ENCODE measurements at regions not wholly inside any gene's neighbourhood (a gene's known extent, or its start where the extent isn't known, plus 50 kb on each side); places are given as distances from the start of the nearest gene placed in this dataset.

DNA sequence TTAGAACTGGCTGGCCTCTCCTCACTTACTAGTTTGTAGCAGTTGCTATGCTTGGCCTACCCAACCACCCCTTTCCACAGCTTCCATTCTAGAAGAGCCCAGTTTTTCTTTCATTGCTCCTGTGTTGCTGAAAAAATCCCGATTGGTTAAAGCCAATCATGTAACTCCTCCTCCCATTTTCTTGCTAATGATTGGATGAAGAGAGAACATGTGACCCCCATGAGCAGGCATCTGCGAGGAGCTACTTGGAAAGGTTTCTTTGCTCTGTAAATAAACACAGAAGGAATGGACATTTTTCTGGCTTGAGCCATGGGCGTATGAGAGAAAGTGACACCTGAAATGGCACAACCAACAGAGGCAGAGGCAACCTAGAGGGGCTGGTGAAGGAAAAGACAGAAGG, 773.8 kb upstream of the TBX3 start:
- TF ChIP-seq, protein P1, sequence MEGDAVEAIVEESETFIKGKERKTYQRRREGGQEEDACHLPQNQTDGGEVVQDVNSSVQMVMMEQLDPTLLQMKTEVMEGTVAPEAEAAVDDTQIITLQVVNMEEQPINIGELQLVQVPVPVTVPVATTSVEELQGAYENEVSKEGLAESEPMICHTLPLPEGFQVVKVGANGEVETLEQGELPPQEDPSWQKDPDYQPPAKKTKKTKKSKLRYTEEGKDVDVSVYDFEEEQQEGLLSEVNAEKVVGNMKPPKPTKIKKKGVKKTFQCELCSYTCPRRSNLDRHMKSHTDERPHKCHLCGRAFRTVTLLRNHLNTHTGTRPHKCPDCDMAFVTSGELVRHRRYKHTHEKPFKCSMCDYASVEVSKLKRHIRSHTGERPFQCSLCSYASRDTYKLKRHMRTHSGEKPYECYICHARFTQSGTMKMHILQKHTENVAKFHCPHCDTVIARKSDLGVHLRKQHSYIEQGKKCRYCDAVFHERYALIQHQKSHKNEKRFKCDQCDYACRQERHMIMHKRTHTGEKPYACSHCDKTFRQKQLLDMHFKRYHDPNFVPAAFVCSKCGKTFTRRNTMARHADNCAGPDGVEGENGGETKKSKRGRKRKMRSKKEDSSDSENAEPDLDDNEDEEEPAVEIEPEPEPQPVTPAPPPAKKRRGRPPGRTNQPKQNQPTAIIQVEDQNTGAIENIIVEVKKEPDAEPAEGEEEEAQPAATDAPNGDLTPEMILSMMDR (IDR thresholded peaks at IDR 0.05) = no peak

DNA sequence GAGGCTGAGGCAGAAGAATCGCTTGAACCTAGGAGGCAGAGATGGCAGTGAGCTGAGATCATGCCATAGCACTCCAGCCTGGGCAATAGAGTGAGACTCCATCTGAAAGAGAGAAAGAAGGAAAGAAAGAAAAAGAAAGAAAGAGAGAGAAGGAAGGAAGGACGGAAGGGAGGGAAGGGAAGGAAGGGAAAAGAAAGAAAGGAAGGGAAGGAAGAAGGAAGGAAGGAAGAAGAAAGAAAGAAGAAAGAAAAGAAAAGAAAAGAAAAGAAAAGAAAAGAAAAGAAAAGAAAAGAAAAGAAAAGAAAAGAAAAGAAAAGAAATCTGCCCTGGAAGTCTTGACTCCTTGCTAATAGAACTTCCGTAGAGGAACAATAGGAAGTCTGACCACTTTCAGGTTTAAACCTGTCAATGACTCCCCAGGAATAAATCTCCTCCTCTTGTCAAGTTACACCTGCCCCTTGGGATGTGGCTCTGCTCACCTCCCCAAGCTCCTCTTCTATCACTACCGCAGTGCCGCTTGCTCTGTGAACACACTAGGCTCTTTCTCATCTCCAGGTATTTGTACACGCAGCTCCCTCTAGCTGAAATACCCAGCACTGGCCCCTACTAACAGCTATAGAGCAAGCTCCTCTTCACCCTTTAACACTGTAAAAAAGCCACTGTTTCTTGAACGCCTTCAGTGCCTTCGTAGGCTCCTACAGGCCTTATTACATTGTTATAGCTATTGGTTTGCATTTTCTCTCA, 773.1 kb upstream of the TBX3 start:
- H3K4me3 ChIP-seq = no peak overlapping the region
- no peak for ATAC-seq
- TF ChIP-seq, protein P1 (IDR thresholded peaks at IDR 0.05) = no peak
- WGBS, 3 donors = 81 to 84% (median 82%) methylated on average over 7 to 8 of the region's 8 CpGs
- no peak overlapping the region for H3K27ac ChIP-seq
- peaks cover 6% of the 10 kb centered on the region for H3K9me3 ChIP-seq
- intact Hi-C loops (cut with DNase I) = no loop called here
- H3K27me3 ChIP-seq (ENCODE audit: insufficient read depth in 3 of 3, low read length in 2 of 3) = peaks cover 0 to 8% (median 0%) of the 10 kb centered on the region in 3 donors
- DNase-seq = no peak
- H3K4me1 ChIP-seq = no peaks in the 10 kb centered on the region
- no peaks in the 10 kb centered on the region for H3K36me3 ChIP-seq (ENCODE audit: insufficient read depth in 1 of 2, low read depth in 1 of 2)

More for the DNA sequence above, 773.8 kb upstream of the TBX3 start:
- H3K9me3 ChIP-seq = peaks cover 8% of the 10 kb centered on the region
- DNase-seq = no peak
- no peaks in the 10 kb centered on the region for H3K4me1 ChIP-seq
- H3K36me3 ChIP-seq (ENCODE audit: insufficient read depth in 1 of 2, low read depth in 1 of 2) = no peaks in the 10 kb centered on the region
- H3K27ac ChIP-seq = no peak overlapping the region
- WGBS, 3 donors = 93 to 94% (median 94%) methylated on average over 3 of the region's 3 CpGs
- ATAC-seq = no peak
- H3K27me3 ChIP-seq (ENCODE audit: insufficient read depth in 3 of 3, low read length in 2 of 3) = peaks cover 0 to 2% (median 0%) of the 10 kb centered on the region in 3 donors
- no peak overlapping the region for H3K4me3 ChIP-seq
- intact Hi-C loops (cut with DNase I) = no loop called here

DNA sequence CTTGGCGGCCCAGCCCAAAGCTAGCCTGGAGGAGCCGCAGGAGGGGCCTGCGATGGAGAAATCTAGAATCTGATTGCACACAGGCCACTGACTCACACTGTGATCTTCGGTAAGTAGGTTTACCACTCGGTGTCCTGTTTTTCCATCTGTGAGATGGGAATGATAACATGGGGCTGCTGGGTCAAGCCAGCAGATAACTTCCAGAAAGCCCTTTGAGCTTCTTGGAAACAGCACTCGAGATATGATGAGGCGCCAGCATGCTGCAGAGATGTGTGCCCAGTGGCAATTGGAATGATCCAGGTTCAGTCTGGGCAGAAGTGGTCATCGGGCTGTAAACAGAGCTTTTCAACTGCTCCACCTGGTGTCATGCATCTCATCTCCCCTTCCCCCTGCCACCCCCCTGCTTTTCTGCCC, 771.3 kb upstream of the TBX3 start:
- H3K4me1 ChIP-seq = no peaks in the 10 kb centered on the region
- no peak overlapping the region for H3K27ac ChIP-seq
- H3K9me3 ChIP-seq = no peaks in the 10 kb centered on the region
- H3K36me3 ChIP-seq (ENCODE audit: insufficient read depth in 1 of 2, low read depth in 1 of 2) = no peaks in the 10 kb centered on the region
- H3K4me3 ChIP-seq = no peak overlapping the region
- ATAC-seq = no peak
- 75 to 81% (median 78%) methylated on average over 8 of the region's 8 CpGs for WGBS, 3 donors
- peaks cover 0 to 22% (median 2%) of the 10 kb centered on the region in 3 donors for H3K27me3 ChIP-seq (ENCODE audit: insufficient read depth in 3 of 3, low read length in 2 of 3)
- intact Hi-C loops (cut with DNase I) = no loop called here
- DNase-seq = no peak
- TF ChIP-seq, protein P1 (IDR thresholded peaks at IDR 0.05) = no peak

DNA sequence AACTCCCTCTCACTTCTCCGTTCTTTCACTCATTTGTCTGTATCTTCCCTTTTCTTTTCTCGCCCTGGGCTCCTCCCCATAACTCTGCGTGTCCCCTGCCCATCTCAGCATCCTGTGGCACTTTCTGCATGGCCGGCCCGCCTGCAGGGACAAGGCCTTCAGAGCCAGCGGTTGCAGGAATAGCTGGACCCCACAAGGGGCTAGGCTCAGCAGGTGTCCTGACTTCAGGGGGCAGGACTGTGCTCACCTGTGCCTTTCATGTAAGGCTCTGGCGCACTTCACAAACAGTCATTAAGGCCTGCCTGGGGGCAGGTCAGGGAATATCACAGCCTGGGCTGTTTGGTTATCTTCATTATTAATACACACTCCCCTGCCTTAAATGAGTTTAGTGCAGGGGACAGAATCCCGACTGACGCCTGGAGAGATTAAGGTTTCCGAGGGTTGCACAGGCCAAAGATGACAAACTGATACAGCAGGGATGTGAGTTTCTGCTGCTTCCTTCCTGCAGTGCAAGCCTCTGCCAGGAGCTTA, 768.8 kb upstream of the TBX3 start:
- H3K4me3 ChIP-seq = no peak overlapping the region
- H3K27ac ChIP-seq = no peak overlapping the region
- DNase-seq (no peak), ATAC-seq (no peak)
- peaks cover 0 to 23% (median 2%) of the 10 kb centered on the region in 3 donors for H3K27me3 ChIP-seq (ENCODE audit: insufficient read depth in 3 of 3, low read length in 2 of 3)
- no peaks in the 10 kb centered on the region for H3K9me3 ChIP-seq
- no peaks in the 10 kb centered on the region for H3K4me1 ChIP-seq
- TF ChIP-seq, protein P1 (IDR thresholded peaks at IDR 0.05) = no peak
- intact Hi-C loops (cut with DNase I) = no loop called here
- WGBS, 3 donors = 83 to 89% (median 87%) methylated on average over 10 of the region's 10 CpGs
- H3K36me3 ChIP-seq (ENCODE audit: insufficient read depth in 1 of 2, low read depth in 1 of 2) = no peaks in the 10 kb centered on the region

Data from psoas muscle (tissue), 7 donors.